MM.1S (cell line): ENCODE measurements at regions not wholly inside any gene's neighbourhood (a gene's known extent, or its start where the extent isn't known, plus 50 kb on each side); places are given as distances from the start of the nearest gene placed in this dataset.

Experiments
- CTCF ChIP-seq: fragments of 300-600 bp; sonication (generic); IDR thresholded peaks from 2 replicates; pipeline ENCODE4 v1.5.1; 2016; ENCODE audit warnings: antibody characterized with exemption, low read length, mixed read lengths
- EZH2 ChIP-seq: fragments of 300-600 bp; sonication (generic); optimal IDR thresholded peaks from 2 replicates; pipeline ENCODE3; 2017; ENCODE audit warnings: low read depth, mild to moderate bottlenecking, antibody characterized with exemption, low read length, mixed read lengths
- EZH2phosphoT487 ChIP-seq: fragments of 300-600 bp; sonication (generic); IDR thresholded peaks from 2 replicates; pipeline ENCODE4 v1.6.1; 2018; ENCODE audit warnings: antibody characterized with exemption, low read length

DNA sequence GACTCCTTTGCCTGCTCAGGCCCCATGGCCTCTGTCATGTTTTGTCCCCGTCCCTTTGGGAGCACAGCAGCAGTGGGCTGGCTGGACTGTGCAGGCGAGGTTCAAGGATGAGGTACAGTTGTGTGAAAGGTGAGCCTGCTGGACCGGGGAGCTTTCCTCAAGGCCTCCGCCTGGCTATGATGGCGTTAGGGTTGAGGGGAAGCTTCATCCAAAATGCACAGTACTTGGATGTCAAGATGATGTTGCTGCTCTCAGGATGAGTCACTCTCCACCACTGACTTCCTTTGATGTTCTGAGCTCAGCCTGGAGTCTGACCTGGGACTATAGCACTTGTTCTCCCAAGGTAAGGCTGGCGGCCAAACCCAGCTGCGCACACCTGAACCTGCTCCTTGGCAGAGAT, 152.7 kb upstream of the SHH start:
- no peak for TF ChIP-seq CTCF
- no peak for TF ChIP-seq EZH2
- TF ChIP-seq EZH2phosphoT487, result no peak
